CD4-positive, alpha-beta T cell treated with Interleukin-21 for 1 hour (primary cell): ENCODE measurements at regions not wholly inside any gene's neighbourhood (a gene's known extent, or its start where the extent isn't known, plus 50 kb on each side); places are given as distances from the start of the nearest gene placed in this dataset.
A peak's percentile ranks its signal among the peaks of the same experiment; 100 is the strongest.

Experiments
- DNase-seq: peaks from one replicate; pipeline ENCODE4 v3.0.0-alpha.2; 2020

DNA sequence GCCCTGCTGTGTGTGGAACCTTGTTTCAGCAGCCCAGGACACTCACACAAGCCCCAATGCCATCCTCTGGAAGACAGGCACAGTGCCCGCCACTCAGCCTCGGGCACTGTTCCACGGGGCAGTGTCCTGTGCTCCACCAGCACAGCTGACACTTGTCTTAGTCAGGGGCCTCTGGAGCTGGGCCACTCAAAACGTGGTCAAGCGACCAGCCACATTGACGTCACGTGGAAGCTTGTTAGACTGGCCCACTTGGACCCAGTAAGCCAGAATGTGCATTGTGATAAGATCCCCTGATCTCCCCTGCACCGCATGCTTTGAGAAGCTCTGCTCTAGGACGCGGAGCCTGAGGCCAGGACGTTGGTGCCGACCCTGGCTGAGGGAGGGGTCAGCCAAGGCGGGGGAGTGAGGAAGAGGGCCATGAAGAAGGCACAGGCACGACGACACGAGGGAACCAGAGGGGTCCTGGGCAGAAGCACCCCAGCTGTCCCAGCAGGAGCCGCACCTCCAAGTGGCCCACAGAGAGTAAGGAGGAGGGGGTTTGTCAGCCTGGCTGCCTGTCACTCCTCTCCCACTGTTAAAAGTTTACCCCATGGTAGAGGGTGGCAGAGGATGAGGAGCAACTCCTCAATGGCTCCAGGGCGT is 64.6 kb downstream of the LINC01488 start:
- DNase-seq = no peak

GRCh38 chr11:69546735-69547370 is 65.4 kb downstream of the LINC01488 start:
- no peak for DNase-seq

DNA sequence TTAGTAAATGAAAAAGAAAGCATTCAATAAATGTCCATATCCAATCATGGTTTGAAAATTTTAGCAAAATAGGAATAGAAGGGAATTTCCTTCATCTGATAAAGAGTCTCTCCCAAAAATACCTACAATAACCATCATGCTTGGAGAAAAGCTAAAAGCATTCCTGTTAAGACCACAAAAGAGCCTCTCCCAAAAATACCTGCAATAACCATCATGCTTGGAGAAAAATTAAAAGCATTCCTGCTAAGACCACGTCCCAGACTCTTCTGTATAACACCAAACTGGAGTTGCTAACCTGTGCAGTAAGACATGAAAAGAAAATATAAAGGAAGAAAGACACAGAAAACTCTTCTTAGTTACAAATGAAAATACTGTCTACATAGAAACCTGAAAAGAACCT is 69.4 kb downstream of the LINC01488 start:
- no peak for DNase-seq

DNA sequence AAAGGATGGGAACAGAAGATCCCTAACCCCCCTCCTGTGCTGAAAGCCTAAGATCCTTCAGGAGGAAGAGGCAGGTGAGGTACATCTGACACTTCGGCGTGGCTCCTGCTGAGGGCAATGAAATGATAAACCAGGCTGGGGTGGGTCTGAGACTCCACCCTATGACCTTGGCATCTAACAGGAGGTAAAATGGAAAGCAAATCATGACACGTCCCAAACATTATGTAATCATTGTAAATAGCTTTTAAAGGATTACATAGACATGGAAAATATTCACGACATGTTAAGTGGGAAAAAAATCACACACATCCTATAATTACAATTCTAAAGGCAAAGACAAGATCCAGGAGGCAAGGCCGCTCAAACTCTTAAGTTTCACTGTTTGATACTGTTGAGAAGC is 70.5 kb downstream of the LINC01488 start:
- no peak for DNase-seq

- DNase-seq = no peak
Measured at GRCh38 chr11:69552951-69553350, 71.5 kb downstream of the LINC01488 start.

DNA sequence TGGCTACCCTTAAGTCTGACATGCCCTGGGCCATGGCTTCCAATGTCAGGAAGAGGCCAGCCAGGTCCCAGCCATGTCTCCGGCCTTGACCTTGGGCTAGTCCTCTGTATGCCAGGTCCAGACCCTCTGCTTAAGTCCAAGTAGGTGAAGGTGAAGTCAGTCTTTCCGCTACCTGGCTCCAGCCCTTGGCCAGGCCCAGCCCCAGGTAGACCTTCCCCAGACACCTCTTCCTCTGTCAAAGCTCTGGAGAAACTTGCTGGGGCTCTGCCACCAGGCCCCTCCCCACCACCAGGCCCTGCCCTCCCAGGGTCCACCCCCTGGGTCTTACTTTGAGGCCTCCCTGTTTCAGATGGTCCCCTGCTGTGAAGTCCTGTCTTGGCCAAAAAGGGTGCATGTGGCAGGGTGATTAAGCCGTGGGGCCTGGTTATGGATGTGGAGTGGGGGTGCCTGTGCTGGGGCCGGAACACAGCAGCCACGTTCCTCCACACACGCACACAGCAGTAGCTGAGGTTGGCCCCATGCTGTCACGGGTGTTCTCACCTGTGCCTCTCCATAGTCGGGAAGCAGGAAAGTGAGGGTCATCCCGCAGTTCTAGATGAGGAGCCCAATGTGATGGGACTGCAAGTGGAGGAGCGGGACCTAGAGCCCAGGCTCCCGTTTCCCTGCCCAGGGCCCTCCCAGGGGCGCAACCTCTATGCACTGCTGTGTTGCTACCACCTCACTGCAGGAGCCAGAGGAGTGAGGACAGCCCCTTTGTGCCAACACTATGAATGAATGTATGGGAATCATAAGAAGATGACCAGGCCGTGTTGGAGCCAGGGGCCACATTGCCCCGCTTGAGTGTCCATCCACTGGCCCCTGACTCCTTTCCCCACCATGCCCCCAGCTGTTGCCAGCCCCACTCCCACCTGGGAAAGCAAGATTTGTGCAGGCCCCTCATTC is 72.2 kb downstream of the LINC01488 start:
- no peak for DNase-seq

DNA sequence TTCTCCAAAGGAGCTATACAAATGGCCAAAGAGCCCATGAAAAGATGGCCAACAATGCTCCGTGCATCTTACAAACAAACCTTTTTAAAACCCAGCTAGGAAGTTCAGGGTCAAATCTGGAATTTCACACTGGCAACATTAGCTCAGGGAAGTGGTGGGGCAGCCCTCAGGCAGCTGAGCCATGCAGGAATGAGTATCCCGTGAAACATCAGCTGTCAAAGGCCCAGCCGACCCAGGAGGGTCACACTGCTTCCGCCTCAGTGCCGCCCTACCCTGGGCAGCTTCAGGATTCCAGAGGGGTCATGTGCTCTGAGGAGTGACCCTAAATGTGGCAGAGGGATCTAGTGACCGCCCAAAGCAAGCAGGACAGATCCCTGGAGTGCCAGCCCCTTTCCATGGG is 73.4 kb downstream of the LINC01488 start:
- DNase-seq = no peak

DNA sequence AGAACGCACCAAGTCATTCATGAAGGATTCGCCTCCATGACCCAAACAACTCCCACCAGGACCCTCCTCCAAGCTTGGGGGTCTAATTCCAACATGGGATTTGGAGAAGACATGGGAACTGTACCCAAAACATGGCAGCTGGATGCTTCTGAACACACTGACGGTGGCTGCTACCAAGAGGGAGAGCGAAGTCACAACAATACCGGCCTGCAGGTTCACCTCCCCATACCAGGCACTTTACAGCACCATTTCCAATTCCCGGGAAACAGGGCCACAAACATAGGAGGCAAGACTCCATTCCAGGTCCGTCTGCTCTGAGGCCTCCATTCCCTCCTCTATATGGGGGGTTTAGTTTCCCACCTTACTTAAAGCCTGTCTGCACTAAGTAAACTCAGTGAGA is 75.8 kb downstream of the LINC01488 start:
- DNase-seq = no peak

DNA sequence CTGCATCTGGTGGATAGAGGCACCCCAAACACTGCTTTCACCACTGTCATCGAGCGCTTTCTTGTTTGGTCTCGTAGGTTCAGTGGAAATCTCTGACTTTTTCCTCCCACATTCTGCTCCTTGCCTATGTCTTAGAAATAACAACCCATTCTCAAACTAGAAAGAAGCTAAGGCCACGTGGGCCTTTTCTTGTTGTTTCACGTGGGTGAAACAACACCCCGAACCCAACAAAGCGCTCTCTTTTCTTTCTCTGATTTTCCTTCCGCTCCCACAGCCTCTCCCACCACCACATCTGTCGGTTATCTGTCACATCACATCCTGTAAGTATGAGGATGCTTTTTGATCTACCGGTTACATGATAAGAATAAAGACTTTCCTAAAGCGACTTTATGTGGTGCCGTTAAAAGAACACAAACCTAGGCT is 77.1 kb downstream of the LINC01488 start:
- DNase-seq = peak; percentile 47

DNA sequence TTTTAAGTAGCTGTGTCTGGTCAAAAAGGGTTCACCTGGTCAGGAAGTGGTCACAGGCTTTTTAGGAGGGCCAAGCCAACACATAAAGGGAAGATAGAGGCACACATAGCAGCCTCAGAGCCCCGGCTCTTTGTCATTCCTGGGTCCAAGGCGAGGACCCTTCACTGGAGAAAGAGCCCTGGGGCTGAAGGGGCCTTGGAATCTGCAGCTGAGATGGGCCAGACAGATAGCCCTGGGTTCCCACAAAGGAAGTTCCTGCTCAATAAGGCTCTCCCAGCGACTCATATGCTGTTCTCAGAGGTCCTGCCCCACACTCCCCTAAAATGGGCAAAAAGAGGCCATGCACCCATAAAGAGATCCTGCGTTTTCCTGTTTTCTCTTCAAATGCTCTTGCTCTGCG is 77.7 kb downstream of the LINC01488 start:
- DNase-seq = no peak

GRCh38 chr11:69560141-69560790 is 78.8 kb downstream of the LINC01488 start:
- no peak for DNase-seq

DNA sequence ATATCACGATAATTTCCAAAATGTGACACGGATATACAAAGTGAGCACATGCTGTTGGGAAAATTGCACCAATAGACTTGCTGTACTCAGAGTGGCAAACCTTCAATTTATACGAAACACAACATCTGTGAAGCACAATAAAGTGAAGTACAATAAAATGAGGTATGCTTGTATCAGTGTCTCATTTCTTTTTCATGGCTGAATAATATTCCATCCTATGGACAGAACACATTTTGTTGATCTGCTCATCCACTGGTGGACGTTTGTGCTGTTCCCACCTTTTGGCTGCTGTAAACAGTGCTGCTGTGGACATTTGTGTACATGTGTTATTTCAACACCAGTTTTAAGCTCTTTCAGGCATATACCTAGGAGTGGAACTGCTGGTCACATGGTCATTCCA is 78.7 kb upstream of the CCND1 start:
- no peak for DNase-seq

DNA sequence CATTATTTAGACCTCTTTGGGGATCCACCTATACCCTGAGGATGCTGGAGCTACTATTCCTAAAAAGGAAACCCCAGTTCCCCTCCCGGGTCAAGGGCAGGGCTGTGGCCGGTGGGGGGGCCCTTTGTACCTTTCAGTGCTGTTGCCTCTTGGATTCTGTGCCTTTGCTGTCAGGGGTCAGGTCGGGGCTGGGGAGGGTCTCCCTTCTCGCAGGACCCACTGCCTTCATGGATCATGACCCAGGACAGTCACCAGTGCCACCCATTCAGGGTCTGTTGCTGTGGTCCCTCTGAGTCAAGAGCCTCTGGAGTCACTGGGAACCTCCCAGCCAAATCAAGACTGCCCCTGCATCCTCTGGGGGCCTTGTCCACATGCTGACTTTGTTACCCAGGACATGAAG is 78.1 kb upstream of the CCND1 start:
- DNase-seq = no peak

DNA sequence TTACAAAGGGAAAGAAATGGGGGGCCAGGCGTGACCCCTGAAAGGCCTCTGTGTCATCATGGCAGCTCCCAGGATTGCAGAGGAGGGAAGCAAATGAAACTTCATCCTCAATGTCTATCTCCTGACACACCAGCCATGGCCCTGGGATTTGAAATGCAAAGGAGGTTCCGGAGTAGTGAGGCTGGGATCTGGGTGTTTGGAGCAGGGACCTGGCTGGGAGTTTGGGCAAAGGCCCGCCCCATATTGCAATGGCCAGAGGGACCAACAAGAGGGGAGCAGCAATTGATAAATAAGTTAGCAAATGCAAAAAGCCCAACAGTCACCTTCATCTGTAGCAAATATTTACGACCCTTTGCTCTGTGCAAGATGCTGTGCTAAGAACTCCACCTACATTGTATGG is 77.7 kb upstream of the CCND1 start:
- no peak for DNase-seq

DNA sequence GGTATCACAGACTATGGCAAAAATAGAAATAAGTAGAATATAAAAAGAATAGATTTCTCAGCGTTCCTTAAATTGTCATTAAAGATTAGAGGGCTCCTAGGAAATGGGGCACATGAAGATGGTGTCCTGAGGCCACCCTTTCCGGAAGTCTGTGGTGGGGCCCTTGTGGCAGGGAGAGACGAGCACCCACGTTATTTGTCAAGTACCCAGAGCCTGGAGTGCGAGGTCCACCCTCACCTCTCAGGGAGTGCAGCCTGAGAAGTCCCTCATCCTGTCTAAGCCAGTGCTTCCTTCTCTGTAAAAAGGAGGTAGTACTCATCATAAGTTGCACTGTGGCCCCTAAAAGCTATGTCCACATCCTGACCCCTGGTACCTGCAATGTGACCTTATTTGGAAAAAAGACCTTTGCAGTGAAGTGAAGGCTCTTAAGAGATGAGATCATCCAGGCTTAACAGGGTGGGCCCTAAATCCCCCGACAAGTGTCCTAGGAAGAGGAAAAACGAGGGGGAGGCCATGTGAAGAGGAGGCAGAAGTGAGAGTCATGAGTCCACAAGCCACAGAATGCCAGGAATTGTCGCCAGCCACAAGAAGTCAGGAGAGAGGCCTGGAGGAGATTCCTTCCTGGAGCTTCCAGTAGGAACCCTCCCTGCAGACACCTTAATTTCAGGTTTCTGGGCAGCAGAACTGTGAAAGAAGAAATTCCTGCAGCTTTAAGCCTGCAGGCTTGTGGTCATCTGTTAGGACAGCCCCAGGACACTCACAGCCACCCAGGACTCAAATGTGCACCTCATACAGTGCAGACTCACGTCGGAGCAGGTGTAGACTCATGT is 76.8 kb upstream of the CCND1 start:
- DNase-seq = no peak

- no peak for DNase-seq
Measured at GRCh38 chr11:69566001-69566400, 75.0 kb upstream of the CCND1 start.

- DNase-seq = no peak
Measured at GRCh38 chr11:69567951-69568808, 72.8 kb upstream of the CCND1 start.

DNA sequence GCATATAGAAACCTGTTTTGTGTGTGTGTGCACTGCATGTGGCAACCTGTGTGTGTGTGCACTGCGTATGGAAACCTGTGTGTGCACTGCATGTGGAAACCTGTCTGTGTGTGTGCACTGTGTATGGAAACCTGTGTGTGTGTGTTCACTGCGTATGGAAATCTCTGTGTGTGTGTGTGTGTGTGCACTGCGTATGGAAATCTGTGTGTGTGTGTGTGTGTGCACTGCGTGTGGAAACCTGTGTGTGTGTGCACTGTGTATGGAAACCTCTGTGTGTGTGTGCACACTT is 72.2 kb upstream of the CCND1 start:
- DNase-seq = no peak

- no peak for DNase-seq
Measured at GRCh38 chr11:69569306-69570200, 71.4 kb upstream of the CCND1 start.

GRCh38 chr11:69572233-69572860 is 68.6 kb upstream of the CCND1 start:
- DNase-seq = no peak
